NB4 (cell line): ENCODE measurements at regions not wholly inside any gene's neighbourhood (a gene's known extent, or its start where the extent isn't known, plus 50 kb on each side); places are given as distances from the start of the nearest gene placed in this dataset.

Source experiments
- CTCF ChIP-seq: IDR thresholded peaks from one replicate; pipeline ENCODE4 v1.5.1; 2012; ENCODE audit warnings: low read depth, low read length
- POLR2A ChIP-seq: IDR thresholded peaks from 2 replicates; pipeline ENCODE4 v1.6.1; 2011; ENCODE audit warnings: mild to moderate bottlenecking; ENCODE audit not compliant: insufficient read length; ENCODE audit errors: extremely low read depth

- TF ChIP-seq CTCF (no peak), POLR2A (no peak)
Observed at GRCh38 chr2:2512931-2513330, 181.9 kb upstream of the MYT1L start.
